GDM1 (cell line): ENCODE measurements at regions not wholly inside any gene's neighbourhood (a gene's known extent, or its start where the extent isn't known, plus 50 kb on each side); places are given as distances from the start of the nearest gene placed in this dataset.
"Not testable (repeated sequence)": the region's sequence is repeated elsewhere in the genome, so short reads cannot be mapped to it uniquely, and the experiment has no call there.

Experiments used
- DNase-seq: peaks from one replicate; lab custom pipeline; 2025; lab: John Stamatoyannopoulos, UW

- no peak for DNase-seq
Observed at GRCh38 chr11:38438091-38438490, 1840.1 kb upstream of the RAG2 start.

GRCh38 chr11:38425578-38425977 lies 1827.5 kb upstream of the RAG2 start:
- no peak for DNase-seq

- no peak for DNase-seq
Observed at GRCh38 chr11:38423042-38423441, 1825.0 kb upstream of the RAG2 start.

- no peak for DNase-seq
Observed at GRCh38 chr11:38416141-38416540, 1818.1 kb upstream of the RAG2 start.

GRCh38 chr11:38411149-38411548 lies 1813.1 kb upstream of the RAG2 start:
- no peak for DNase-seq

- no peak for DNase-seq
Observed at GRCh38 chr11:38402063-38402462, 1804.0 kb upstream of the RAG2 start.

GRCh38 chr11:38392176-38392575 lies 1794.1 kb upstream of the RAG2 start:
- no peak for DNase-seq

GRCh38 chr11:38384568-38384967 lies 1786.5 kb upstream of the RAG2 start:
- DNase-seq: no peak

GRCh38 chr11:38365274-38365673 lies 1767.2 kb upstream of the RAG2 start:
- no peak for DNase-seq

- no peak for DNase-seq
Observed at GRCh38 chr11:38356255-38356654, 1758.2 kb upstream of the RAG2 start.

GRCh38 chr11:38345286-38345685 lies 1747.2 kb upstream of the RAG2 start:
- DNase-seq: no peak

- DNase-seq: not testable (repeated sequence)
Observed at GRCh38 chr11:38341612-38342011, 1743.6 kb upstream of the RAG2 start.

GRCh38 chr11:38339835-38340440 lies 1741.9 kb upstream of the RAG2 start:
- DNase-seq: no peak

- DNase-seq: not testable (repeated sequence)
Observed at GRCh38 chr11:38338022-38338421, 1740.0 kb upstream of the RAG2 start.

- no peak for DNase-seq
Observed at GRCh38 chr11:38332046-38332445, 1734.0 kb upstream of the RAG2 start.

GRCh38 chr11:38330578-38330977 lies 1732.5 kb upstream of the RAG2 start:
- DNase-seq: no peak

- DNase-seq: no peak
Observed at GRCh38 chr11:38323961-38324761, 1726.1 kb upstream of the RAG2 start.

- no peak for DNase-seq
Observed at GRCh38 chr11:38315151-38315550, 1717.1 kb upstream of the RAG2 start.

GRCh38 chr11:38307455-38307854 lies 1709.4 kb upstream of the RAG2 start:
- no peak for DNase-seq

- DNase-seq: no peak
Observed at GRCh38 chr11:38305682-38306081, 1707.6 kb upstream of the RAG2 start.

- no peak for DNase-seq
Observed at GRCh38 chr11:38304926-38305325, 1706.9 kb upstream of the RAG2 start.

- no peak for DNase-seq
Observed at GRCh38 chr11:38302564-38302963, 1704.5 kb upstream of the RAG2 start.

- no peak for DNase-seq
Observed at GRCh38 chr11:38300570-38300969, 1702.5 kb upstream of the RAG2 start.
